NCI-H2196 (cell line): ENCODE measurements at regions not wholly inside any gene's neighbourhood (a gene's known extent, or its start where the extent isn't known, plus 50 kb on each side); places are given as distances from the start of the nearest gene placed in this dataset.
A peak's percentile ranks its signal among the peaks of the same experiment; 100 is the strongest.

Source experiments
- DNase-seq: peaks from one replicate; lab custom pipeline; 2025; ENCODE audit not compliant: unreplicated experiment; lab: John Stamatoyannopoulos, UW

- no peak for DNase-seq
These were observed 642.5 kb upstream of the PCDH10 start for GRCh38 chr4:132506568-132506967.

- DNase-seq, result no peak
These were observed 635.6 kb upstream of the PCDH10 start for GRCh38 chr4:132513491-132513890.

GRCh38 chr4:132526652-132527051 lies 622.4 kb upstream of the PCDH10 start:
- no peak for DNase-seq

- DNase-seq, result no peak
These were observed 621.3 kb upstream of the PCDH10 start for GRCh38 chr4:132527817-132528216.

GRCh38 chr4:132530861-132531260 lies 618.2 kb upstream of the PCDH10 start:
- peak; percentile 5 for DNase-seq

GRCh38 chr4:132540268-132540667 lies 608.8 kb upstream of the PCDH10 start:
- DNase-seq, result no peak

- peak; percentile 28 for DNase-seq
These were observed 608.3 kb upstream of the PCDH10 start for GRCh38 chr4:132540797-132541196.

GRCh38 chr4:132542228-132542627 lies 606.9 kb upstream of the PCDH10 start:
- no peak for DNase-seq

- no peak for DNase-seq
These were observed 600.6 kb upstream of the PCDH10 start for GRCh38 chr4:132548463-132548862.

- DNase-seq, result no peak
These were observed 592.8 kb upstream of the PCDH10 start for GRCh38 chr4:132556316-132556715.

GRCh38 chr4:132557660-132558059 lies 591.4 kb upstream of the PCDH10 start:
- no peak for DNase-seq

GRCh38 chr4:132564920-132565319 lies 584.2 kb upstream of the PCDH10 start:
- no peak for DNase-seq

- no peak for DNase-seq
These were observed 583.6 kb upstream of the PCDH10 start for GRCh38 chr4:132565542-132565941.

- no peak for DNase-seq
These were observed 576.9 kb upstream of the PCDH10 start for GRCh38 chr4:132572210-132572609.

- no peak for DNase-seq
These were observed 561.5 kb upstream of the PCDH10 start for GRCh38 chr4:132587626-132588025.

GRCh38 chr4:132592340-132592739 lies 556.8 kb upstream of the PCDH10 start:
- DNase-seq, result no peak

- no peak for DNase-seq
These were observed 556.2 kb upstream of the PCDH10 start for GRCh38 chr4:132592850-132593249.

GRCh38 chr4:132593717-132594400 lies 555.2 kb upstream of the PCDH10 start:
- no peak for DNase-seq

- no peak for DNase-seq
These were observed 552.9 kb upstream of the PCDH10 start for GRCh38 chr4:132596186-132596585.

GRCh38 chr4:132605551-132605950 lies 543.5 kb upstream of the PCDH10 start:
- no peak for DNase-seq

- no peak for DNase-seq
These were observed 534.4 kb upstream of the PCDH10 start for GRCh38 chr4:132614682-132615081.

GRCh38 chr4:132619968-132620367 lies 529.1 kb upstream of the PCDH10 start:
- DNase-seq, result no peak
